Aorta (tissue), 5 donors: ENCODE measurements at regions not wholly inside any gene's neighbourhood (a gene's known extent, or its start where the extent isn't known, plus 50 kb on each side); places are given as distances from the start of the nearest gene placed in this dataset.
"Not testable (repeated sequence)": the region's sequence is repeated elsewhere in the genome, so short reads cannot be mapped to it uniquely, and the experiment has no call there.

Experiments
- ATAC-seq: fragments of 200-7000 bp; cut with Tn5 transposase; one replicate; pipeline ENCODE4 v1.9.1; 2022; ENCODE audit warnings: moderate library complexity; ENCODE audit not compliant: low FRiP score
- DNase-seq, 2 donors: peaks; one replicate each; pipeline ENCODE4 v3.0.0-alpha.2; 2020
- H3K27ac ChIP-seq, 2 donors: one replicate each; pipeline ENCODE4 v1.5.1; 2013; ENCODE audit warnings: low read length in 2 of 2, mild to moderate bottlenecking in 2 of 2, moderate library complexity in 2 of 2, control low read depth in 1 of 2, inconsistent platforms in 1 of 2, low read depth in 1 of 2
- H3K27me3 ChIP-seq, 2 donors: one replicate each; pipeline ENCODE4 v1.6.1; 2013; ENCODE audit warnings: control low read depth in 1 of 2, low read length in 1 of 2, mild to moderate bottlenecking in 1 of 2, moderate library complexity in 1 of 2; ENCODE audit not compliant: insufficient read depth in 2 of 2, control insufficient read depth in 1 of 2
- H3K36me3 ChIP-seq, 2 donors: one replicate each; pipeline ENCODE4 v1.6.1; 2013; ENCODE audit warnings: control low read depth in 1 of 2, low read length in 1 of 2, mild to moderate bottlenecking in 1 of 2; ENCODE audit not compliant: insufficient read depth in 2 of 2, control insufficient read depth in 1 of 2
- H3K4me1 ChIP-seq, 2 donors: one replicate each; pipeline ENCODE4 v1.6.1; 2013; ENCODE audit warnings: low read length in 2 of 2, control low read depth in 1 of 2, mild to moderate bottlenecking in 1 of 2, moderate library complexity in 1 of 2; ENCODE audit not compliant: insufficient read depth in 2 of 2, control insufficient read depth in 1 of 2
- H3K4me3 ChIP-seq, 2 donors: one replicate each; pipeline ENCODE4 v1.5.1; 2013; ENCODE audit warnings: low read length in 2 of 2, control low read depth in 1 of 2, mild to moderate bottlenecking in 1 of 2
- H3K9me3 ChIP-seq: one replicate; pipeline ENCODE4 v1.6.1; 2013; ENCODE audit warnings: mild to moderate bottlenecking, low read length; ENCODE audit not compliant: control insufficient read depth
- WGBS, 2 donors: extraction: QIAGEN DNeasy Blood & Tissue Kit; methylation state at CpG; one replicate each; pipeline ENCODE4 v1.1.7; 2013; 5-methylcytosine and 5-hydroxymethylcytosine counted together
- intact Hi-C, 2 donors: fragments of 100-400 bp; cut with DNase I; formaldehyde crosslinking; loops; one replicate each; pipeline versions ENCODE4 v1.14.2 to v1.15.0; 2022
- donor health status: healthy with polysubstance abuse.
- donor health status: Bipolar disorder and iron deficiency.
- donor health status: DM: no; HTN: no; CAD: no.
- donor health status: DM: no; HTN: no; CAD: no.
- donor health status: DM: yes; HTN: yes; CAD: no.

DNA sequence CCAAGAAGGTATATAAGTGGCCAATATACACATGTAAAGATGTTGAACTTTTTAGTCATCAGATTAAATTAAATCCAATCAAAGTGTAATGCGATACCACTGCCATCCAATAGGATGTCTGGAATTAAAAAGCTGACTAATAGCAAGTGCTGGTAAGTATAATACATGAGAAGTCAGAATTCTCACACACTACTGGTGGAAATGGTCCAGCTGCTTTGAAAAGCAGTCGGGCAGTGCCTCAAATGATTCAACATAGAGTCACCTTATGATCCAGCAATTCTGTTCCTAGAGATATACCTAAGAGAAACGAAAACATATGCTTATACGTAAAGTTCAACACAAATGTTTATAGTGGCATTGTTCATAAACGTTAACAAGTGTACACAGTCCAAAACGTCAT is 124.1 kb upstream of the MYT1L start:
- H3K27ac ChIP-seq: no peak overlapping the region
- H3K27me3 ChIP-seq: no peaks in the 10 kb centered on the region
- no peaks in the 10 kb centered on the region for H3K4me1 ChIP-seq
- H3K4me3 ChIP-seq: no peak overlapping the region
- no peaks in the 10 kb centered on the region for H3K9me3 ChIP-seq
- ATAC-seq (no peak), DNase-seq (no peak)
- intact Hi-C loops: no loop called here
- 77% methylated on average over 6 of the region's 6 CpGs for WGBS, 2 donors
- no peaks in the 10 kb centered on the region for H3K36me3 ChIP-seq

DNA sequence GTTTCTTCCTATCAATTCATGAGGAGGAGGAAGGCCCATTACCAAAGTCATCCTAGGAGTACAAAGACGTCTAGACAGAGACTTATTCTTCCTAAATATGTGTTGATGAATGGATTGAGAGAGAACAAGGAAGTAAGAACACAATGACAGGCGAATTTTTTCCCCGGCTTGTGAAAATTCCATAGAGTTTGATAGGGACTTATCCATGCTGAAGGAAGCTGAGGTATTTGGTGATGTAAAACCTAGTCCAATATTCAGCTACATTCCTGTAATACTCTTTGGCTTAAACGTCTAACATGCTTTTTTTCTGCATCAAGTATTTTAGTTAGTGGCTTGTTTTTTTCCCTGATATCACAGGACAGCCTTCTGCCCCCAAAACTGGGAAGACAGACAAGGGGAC is 121.9 kb upstream of the MYT1L start:
- ATAC-seq (no peak), DNase-seq (no peak)
- H3K9me3 ChIP-seq: no peaks in the 10 kb centered on the region
- no peaks in the 10 kb centered on the region for H3K27me3 ChIP-seq
- H3K36me3 ChIP-seq: no peaks in the 10 kb centered on the region
- no peak overlapping the region for H3K27ac ChIP-seq
- H3K4me1 ChIP-seq: no peaks in the 10 kb centered on the region
- intact Hi-C loops: no loop called here
- 39 to 45% methylated on average over 4 of the region's 4 CpGs for WGBS, 2 donors
- H3K4me3 ChIP-seq: no peak overlapping the region

DNA sequence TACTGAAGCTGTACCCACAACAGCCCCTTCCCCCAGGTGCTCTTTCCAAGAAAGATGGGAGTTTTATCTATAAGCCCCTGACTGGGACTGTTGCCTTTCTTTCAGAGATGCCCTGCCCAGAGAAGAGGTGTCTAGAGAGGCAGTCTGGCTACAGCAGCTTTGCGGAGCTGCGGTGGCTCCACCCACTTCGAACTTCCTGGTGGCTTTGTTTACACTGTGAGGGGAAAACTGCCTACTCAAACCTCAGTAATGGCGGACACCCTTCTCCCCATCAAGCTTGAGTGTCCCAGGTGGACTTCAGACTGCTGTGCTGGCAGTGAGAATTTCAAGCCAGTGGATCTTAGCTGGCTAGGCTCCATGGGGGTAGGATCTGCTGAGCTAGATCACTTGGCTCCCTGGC is 120.2 kb upstream of the MYT1L start:
- intact Hi-C loops: not testable (repeated sequence)

DNA sequence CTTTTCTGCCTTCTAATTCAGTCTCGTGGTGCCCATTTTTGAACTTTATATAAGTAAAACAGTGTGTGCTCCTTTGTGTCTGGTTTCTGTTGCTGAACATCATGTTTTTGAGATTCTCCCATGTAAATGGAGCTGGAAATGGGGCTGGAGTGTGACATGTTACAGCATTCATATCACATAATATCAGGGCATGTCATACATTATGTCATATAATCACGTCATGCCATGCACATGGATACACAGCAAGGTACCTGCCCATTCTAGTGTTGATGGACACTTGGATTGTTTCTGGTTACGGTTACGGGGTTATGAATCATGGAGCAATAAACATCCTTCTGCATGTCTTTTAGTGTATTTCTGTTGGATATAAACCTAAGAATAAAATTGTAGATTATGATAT is 117.1 kb upstream of the MYT1L start:
- 70 to 72% methylated on average over 4 of the region's 4 CpGs for WGBS, 2 donors
- Histone ChIP-seq H3K27ac (no peak overlapping the region), H3K4me1 (no peaks in the 10 kb centered on the region), H3K4me3 (no peak overlapping the region), H3K9me3 (no peaks in the 10 kb centered on the region), H3K27me3 (no peaks in the 10 kb centered on the region), H3K36me3 (no peaks in the 10 kb centered on the region)
- intact Hi-C loops: no loop called here
- no peak for ATAC-seq
- DNase-seq: no peak

More for the DNA sequence above, 120.2 kb upstream of the MYT1L start:
- not testable (repeated sequence) for H3K27me3 ChIP-seq, H3K27ac ChIP-seq, H3K4me3 ChIP-seq, H3K36me3 ChIP-seq, H3K9me3 ChIP-seq, H3K4me1 ChIP-seq, DNase-seq, ATAC-seq
- 79 to 81% methylated on average over 4 of the region's 4 CpGs for WGBS, 2 donors

DNA sequence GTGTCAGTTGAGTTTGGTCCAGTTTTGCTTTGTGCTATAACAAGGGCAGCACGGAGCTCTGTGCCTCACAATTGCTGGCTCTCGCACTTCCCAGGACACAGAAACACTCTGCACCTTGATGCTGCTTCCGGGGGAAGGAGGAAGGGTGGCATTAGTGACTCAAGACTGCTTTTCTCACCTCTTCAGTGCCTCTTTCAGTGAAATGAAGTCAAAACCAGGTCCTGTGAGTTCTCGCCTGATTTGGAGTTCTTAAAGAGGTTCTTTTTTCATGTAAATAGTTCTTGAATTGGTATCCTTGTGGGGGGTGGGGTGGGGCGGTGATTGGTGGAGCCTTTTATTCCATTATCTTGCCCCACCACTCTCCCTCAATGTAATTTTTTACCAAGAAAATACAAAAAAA is 91.5 kb upstream of the MYT1L start:
- DNase-seq: no peak
- 55 to 64% methylated on average over 5 of the region's 5 CpGs for WGBS, 2 donors
- H3K27ac ChIP-seq: no peak overlapping the region

DNA sequence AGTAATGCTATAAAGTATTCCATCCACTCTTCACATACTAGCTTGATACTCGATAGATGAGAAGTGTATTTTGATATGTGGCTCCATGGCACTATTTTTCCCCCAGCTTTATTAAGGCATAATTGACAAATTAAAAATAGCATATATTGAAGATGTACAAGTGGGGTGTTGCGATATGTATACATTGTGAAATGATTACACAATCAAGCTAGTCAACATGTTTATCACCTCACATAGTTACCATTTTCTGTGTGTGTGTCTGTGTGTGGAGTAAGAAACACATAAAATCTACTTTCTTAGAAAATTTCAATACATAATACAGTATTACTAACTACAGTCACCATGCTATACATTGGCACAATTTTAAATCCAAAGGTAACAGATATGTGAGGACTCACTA is 82.5 kb upstream of the MYT1L start:
- no peak overlapping the region for H3K27ac ChIP-seq
- DNase-seq: no peak
- H3K27me3 ChIP-seq: no peaks in the 10 kb centered on the region
- H3K36me3 ChIP-seq: no peaks in the 10 kb centered on the region
- no peak overlapping the region for H3K4me3 ChIP-seq
- no peaks in the 10 kb centered on the region for H3K4me1 ChIP-seq
- intact Hi-C loops: no loop called here
- no peak for ATAC-seq
- no peaks in the 10 kb centered on the region for H3K9me3 ChIP-seq
- 88% methylated on average over 2 of the region's 2 CpGs for WGBS, 2 donors

More for the DNA sequence above, 91.5 kb upstream of the MYT1L start:
- Histone ChIP-seq H3K4me3 (no peak overlapping the region), H3K9me3 (no peaks in the 10 kb centered on the region), H3K36me3 (no peaks in the 10 kb centered on the region), H3K4me1 (no peaks in the 10 kb centered on the region), H3K27me3 (no peaks in the 10 kb centered on the region)
- intact Hi-C loops: no loop called here
- no peak for ATAC-seq

DNA sequence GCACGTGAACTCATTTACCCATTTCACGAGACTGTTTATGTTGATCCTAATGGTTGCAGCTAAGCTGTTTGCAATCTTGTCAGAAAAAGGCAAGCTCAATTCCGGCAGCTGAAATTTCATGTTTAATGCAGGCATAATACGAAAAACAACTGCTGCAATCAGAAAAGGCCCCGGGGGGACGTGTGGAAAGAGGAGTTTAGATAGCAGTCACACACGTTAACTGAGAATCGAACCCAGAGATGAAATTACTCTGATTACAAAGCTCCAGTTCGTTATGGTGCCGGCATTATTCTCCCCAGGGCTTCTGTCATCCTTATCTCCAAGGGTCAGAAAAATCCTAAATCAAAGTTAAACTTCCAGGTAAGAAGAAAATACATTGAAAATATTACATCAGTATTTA is 79.9 kb upstream of the MYT1L start:
- WGBS, 2 donors: 70 to 72% methylated on average over 10 of the region's 10 CpGs

DNA sequence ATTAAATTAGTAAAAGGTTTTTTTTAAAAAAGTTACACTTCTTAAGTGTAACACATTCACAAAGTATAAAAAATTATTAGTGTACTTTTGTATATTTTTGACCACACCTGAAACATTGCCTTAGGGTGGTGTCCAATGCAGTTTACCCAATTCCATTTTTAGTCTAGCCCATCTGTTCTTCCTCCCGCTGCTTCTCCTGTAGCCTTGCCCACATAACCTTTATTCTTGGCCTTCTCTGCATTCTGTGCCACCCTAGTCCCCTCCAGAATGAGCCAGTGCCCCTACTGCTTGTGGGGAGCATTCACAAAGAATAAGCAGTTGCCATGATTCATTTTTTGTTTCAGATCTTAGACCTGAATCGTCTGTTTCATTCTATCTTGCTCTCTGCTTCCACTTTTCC is 78.4 kb upstream of the MYT1L start:
- Histone ChIP-seq H3K27ac (no peak overlapping the region), H3K4me1 (no peaks in the 10 kb centered on the region), H3K9me3 (no peaks in the 10 kb centered on the region), H3K27me3 (no peaks in the 10 kb centered on the region), H3K36me3 (no peaks in the 10 kb centered on the region), H3K4me3 (no peak overlapping the region)
- WGBS, 2 donors: 72 to 73% methylated on average over 2 of the region's 2 CpGs
- DNase-seq (no peak), ATAC-seq (no peak)
- intact Hi-C loops: no loop called here

More for the DNA sequence above, 79.9 kb upstream of the MYT1L start:
- Histone ChIP-seq H3K27ac (no peak overlapping the region), H3K36me3 (no peaks in the 10 kb centered on the region), H3K4me1 (no peaks in the 10 kb centered on the region), H3K9me3 (no peaks in the 10 kb centered on the region), H3K27me3 (no peaks in the 10 kb centered on the region), H3K4me3 (no peak overlapping the region)
- intact Hi-C loops: no loop called here
- DNase-seq (no peak), ATAC-seq (no peak)

DNA sequence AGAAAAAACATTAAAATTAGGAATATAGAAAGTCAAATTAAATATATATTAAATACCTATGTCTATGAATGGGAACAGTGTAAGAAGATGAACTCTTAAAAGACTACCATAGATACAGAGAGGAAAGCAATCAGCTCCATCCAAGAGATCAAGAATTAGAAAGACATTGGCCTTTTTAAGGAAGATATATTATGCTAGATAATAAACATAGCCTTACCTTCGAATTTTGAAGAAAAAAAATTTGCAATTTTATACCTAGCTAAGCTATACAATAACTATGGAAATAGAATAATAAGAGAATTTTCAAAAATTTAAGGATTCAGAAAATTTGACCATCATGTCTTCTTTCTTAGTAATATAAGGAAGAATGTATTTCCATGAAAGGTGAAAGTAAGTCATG is 74.7 kb upstream of the MYT1L start:
- no peak overlapping the region for H3K4me3 ChIP-seq
- no peaks in the 10 kb centered on the region for H3K4me1 ChIP-seq
- intact Hi-C loops: no loop called here
- H3K27ac ChIP-seq: no peak overlapping the region
- no peaks in the 10 kb centered on the region for H3K27me3 ChIP-seq
- H3K9me3 ChIP-seq: no peaks in the 10 kb centered on the region
- no peaks in the 10 kb centered on the region for H3K36me3 ChIP-seq
- DNase-seq (no peak), ATAC-seq (no peak)
- 56 to 69% methylated on average over 1 of the region's 1 CpG for WGBS, 2 donors
